Natural killer cell (primary cell): ENCODE measurements at regions not wholly inside any gene's neighbourhood (a gene's known extent, or its start where the extent isn't known, plus 50 kb on each side); places are given as distances from the start of the nearest gene placed in this dataset.

ENCODE experiments used
- ATAC-seq, 3 donors: fragments of 150-1000 bp in 2 of 3; fragments of 200-7000 bp in 1 of 3; cut with Tn5 transposase; 1 replicate in 1 of 3; 2 replicates in 2 of 3; pipeline ENCODE4 v1.10.0; 2021; ENCODE audit warnings: mild to moderate bottlenecking in 2 of 3, moderate library complexity in 2 of 3
- DNase-seq, 2 donors: peaks; one replicate each; pipeline versions ENCODE4 v3.0.0 to v3.0.0-alpha.2; 2013 to 2021; ENCODE audit warnings: mixed read lengths in 1 of 2
- H3K27ac ChIP-seq: one replicate; pipeline ENCODE4 v1.5.1; 2013; ENCODE audit warnings: mild to moderate bottlenecking, low read length
- H3K27me3 ChIP-seq: one replicate; pipeline ENCODE4 v1.6.1; 2013; ENCODE audit warnings: low read length; ENCODE audit not compliant: control insufficient read depth, insufficient read depth
- H3K36me3 ChIP-seq: one replicate; pipeline ENCODE4 v1.6.1; 2013; ENCODE audit warnings: low read length; ENCODE audit not compliant: control insufficient read depth, insufficient read depth
- H3K4me1 ChIP-seq: one replicate; pipeline ENCODE4 v1.6.1; 2013; ENCODE audit warnings: low read length; ENCODE audit not compliant: control insufficient read depth, insufficient read depth
- H3K4me3 ChIP-seq: one replicate; pipeline ENCODE4 v1.5.1; 2013; ENCODE audit warnings: low read length
- H3K9me3 ChIP-seq: one replicate; pipeline ENCODE4 v1.6.1; 2013; ENCODE audit warnings: low read length; ENCODE audit not compliant: control insufficient read depth, insufficient read depth
- H3K27ac Mint-ChIP-seq, 2 donors: one replicate each; pipeline ENCODE4 v1.8.0; 2022; ENCODE audit warnings: mild to moderate bottlenecking in 2 of 2, mixed read lengths in 2 of 2, moderate library complexity in 1 of 2
- H3K27me3 Mint-ChIP-seq, 2 donors: one replicate each; pipeline ENCODE4 v1.8.0; 2022; ENCODE audit warnings: low read depth in 2 of 2, mixed read lengths in 2 of 2
- H3K36me3 Mint-ChIP-seq: one replicate; pipeline ENCODE4 v1.8.0; 2022; ENCODE audit warnings: mixed read lengths
- H3K4me1 Mint-ChIP-seq, 2 donors: one replicate each; pipeline ENCODE4 v1.8.0; 2022; ENCODE audit warnings: mixed read lengths in 2 of 2
- H3K4me3 Mint-ChIP-seq: one replicate; pipeline ENCODE4 v1.8.0; 2022; ENCODE audit warnings: mild to moderate bottlenecking, moderate library complexity, mixed read lengths
- H3K9me3 Mint-ChIP-seq, 2 donors: one replicate each; pipeline ENCODE4 v1.8.0; 2022; ENCODE audit warnings: mixed read lengths in 2 of 2
- WGBS: methylation state at CpG from one replicate; pipeline ENCODE4 v1.1.7; 2013; ENCODE audit warnings: missing lambda C conversion rate; ENCODE audit not compliant: insufficient coverage; 5-methylcytosine and 5-hydroxymethylcytosine counted together
- intact Hi-C: fragments of 100-400 bp; cut with micrococcal nuclease; formaldehyde crosslinking; loops from one replicate; pipeline ENCODE4 v1.14.2; 2022
- TF ChIP-seq, protein P1 (sequence below): fragments of 200-600 bp; IDR thresholded peaks from one replicate; pipeline ENCODE4 v1.8.0; 2022; ENCODE audit warnings: antibody characterized with exemption

GRCh38 chr18:42563995-42564394 is 551.5 kb downstream of the RIT2 start:
- Mint-ChIP-seq H3K4me1 (no peaks in the 10 kb centered on the region), H3K4me3 (no peak overlapping the region), H3K27me3 (no peaks in the 10 kb centered on the region), H3K27ac (no peak overlapping the region), H3K36me3 (no peaks in the 10 kb centered on the region), H3K9me3 (peaks cover 5 to 6% of the 10 kb centered on the region in 2 donors)
- Histone ChIP-seq H3K9me3 (no peaks in the 10 kb centered on the region), H3K4me1 (no peaks in the 10 kb centered on the region), H3K27ac (no peak overlapping the region), H3K36me3 (no peaks in the 10 kb centered on the region), H3K27me3 (no peaks in the 10 kb centered on the region), H3K4me3 (no peak overlapping the region)
- intact Hi-C loops: no loop called here
- 80% methylated on average over 3 of the region's 3 CpGs for WGBS
- TF ChIP-seq, protein P1, sequence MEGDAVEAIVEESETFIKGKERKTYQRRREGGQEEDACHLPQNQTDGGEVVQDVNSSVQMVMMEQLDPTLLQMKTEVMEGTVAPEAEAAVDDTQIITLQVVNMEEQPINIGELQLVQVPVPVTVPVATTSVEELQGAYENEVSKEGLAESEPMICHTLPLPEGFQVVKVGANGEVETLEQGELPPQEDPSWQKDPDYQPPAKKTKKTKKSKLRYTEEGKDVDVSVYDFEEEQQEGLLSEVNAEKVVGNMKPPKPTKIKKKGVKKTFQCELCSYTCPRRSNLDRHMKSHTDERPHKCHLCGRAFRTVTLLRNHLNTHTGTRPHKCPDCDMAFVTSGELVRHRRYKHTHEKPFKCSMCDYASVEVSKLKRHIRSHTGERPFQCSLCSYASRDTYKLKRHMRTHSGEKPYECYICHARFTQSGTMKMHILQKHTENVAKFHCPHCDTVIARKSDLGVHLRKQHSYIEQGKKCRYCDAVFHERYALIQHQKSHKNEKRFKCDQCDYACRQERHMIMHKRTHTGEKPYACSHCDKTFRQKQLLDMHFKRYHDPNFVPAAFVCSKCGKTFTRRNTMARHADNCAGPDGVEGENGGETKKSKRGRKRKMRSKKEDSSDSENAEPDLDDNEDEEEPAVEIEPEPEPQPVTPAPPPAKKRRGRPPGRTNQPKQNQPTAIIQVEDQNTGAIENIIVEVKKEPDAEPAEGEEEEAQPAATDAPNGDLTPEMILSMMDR: no peak
- DNase-seq: no peak
- no peak for ATAC-seq

DNA sequence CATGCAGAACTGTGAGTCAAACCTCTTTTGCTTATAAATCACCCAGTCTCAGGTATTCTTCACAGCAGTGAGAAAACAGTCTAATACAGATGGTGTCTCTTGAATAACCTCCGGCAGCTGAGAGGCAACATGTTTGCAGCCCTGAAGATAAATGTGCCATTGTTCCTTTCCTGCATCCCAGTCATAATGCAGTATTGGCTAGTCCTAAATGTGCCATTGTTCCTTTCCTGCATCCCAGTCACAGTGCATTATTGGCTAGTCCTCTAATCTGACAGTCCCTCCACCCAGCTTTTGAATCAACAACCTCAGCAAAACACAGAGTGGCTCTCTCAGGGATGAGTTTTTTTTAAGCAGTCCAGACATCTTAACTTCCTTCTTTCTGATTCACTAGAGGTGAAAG is 550.7 kb downstream of the RIT2 start:
- Histone ChIP-seq H3K27ac (no peak overlapping the region), H3K4me1 (no peaks in the 10 kb centered on the region), H3K4me3 (no peak overlapping the region), H3K27me3 (no peaks in the 10 kb centered on the region), H3K9me3 (no peaks in the 10 kb centered on the region), H3K36me3 (no peaks in the 10 kb centered on the region)
- TF ChIP-seq, protein P1: no peak
- no peaks in the 10 kb centered on the region for H3K36me3 Mint-ChIP-seq
- 64% methylated on average over 1 of the region's 1 CpG for WGBS
- DNase-seq (no peak), ATAC-seq (no peak)
- no peaks in the 10 kb centered on the region for H3K27me3 Mint-ChIP-seq
- no peaks in the 10 kb centered on the region for H3K4me1 Mint-ChIP-seq
- H3K4me3 Mint-ChIP-seq: no peak overlapping the region
- no peak overlapping the region for H3K27ac Mint-ChIP-seq
- H3K9me3 Mint-ChIP-seq: peaks cover 5 to 6% of the 10 kb centered on the region in 2 donors
- intact Hi-C loops: no loop called here

DNA sequence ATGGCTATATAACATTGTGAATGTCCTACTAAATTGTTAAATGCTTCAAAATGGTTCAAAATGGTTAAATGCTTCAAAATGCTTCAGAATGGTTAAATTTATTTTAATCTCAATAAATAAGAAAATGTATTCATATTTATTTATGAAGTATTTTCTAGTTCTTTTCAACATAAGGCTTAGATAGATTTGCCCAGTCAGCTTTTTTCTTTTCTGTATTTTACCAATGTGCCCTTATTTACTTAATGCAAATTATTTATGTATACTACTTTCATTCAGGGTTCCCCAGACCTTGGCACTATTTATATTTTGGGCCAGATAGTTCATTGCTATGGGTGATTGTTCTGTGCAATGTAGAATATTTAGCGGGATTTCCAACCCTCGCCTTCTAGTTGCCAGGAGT is 546.7 kb downstream of the RIT2 start:
- H3K4me3 ChIP-seq: no peak overlapping the region
- no peaks in the 10 kb centered on the region for H3K4me1 ChIP-seq
- Mint-ChIP-seq H3K4me1 (no peaks in the 10 kb centered on the region), H3K36me3 (no peaks in the 10 kb centered on the region), H3K27me3 (no peaks in the 10 kb centered on the region), H3K9me3 (peaks cover 2 to 4% of the 10 kb centered on the region in 2 donors), H3K27ac (no peak overlapping the region), H3K4me3 (no peak overlapping the region)
- no peaks in the 10 kb centered on the region for H3K36me3 ChIP-seq
- ATAC-seq (no peak), DNase-seq (no peak)
- 91% methylated on average over 2 of the region's 2 CpGs for WGBS
- no peaks in the 10 kb centered on the region for H3K27me3 ChIP-seq
- H3K9me3 ChIP-seq: no peaks in the 10 kb centered on the region
- TF ChIP-seq, protein P1: no peak
- intact Hi-C loops: no loop called here
- no peak overlapping the region for H3K27ac ChIP-seq

- H3K9me3 ChIP-seq: no peaks in the 10 kb centered on the region
- Mint-ChIP-seq H3K4me1 (no peaks in the 10 kb centered on the region), H3K4me3 (no peak overlapping the region), H3K27ac (no peak overlapping the region), H3K36me3 (no peaks in the 10 kb centered on the region), H3K9me3 (peaks cover 0 to 7% of the 10 kb centered on the region in 2 donors), H3K27me3 (no peaks in the 10 kb centered on the region)
- DNase-seq (no peak), ATAC-seq (no peak)
- no peaks in the 10 kb centered on the region for H3K4me1 ChIP-seq
- H3K36me3 ChIP-seq: no peaks in the 10 kb centered on the region
- H3K4me3 ChIP-seq: no peak overlapping the region
- H3K27me3 ChIP-seq: no peaks in the 10 kb centered on the region
- intact Hi-C loops: no loop called here
- WGBS: 83% methylated on average over 4 of the region's 4 CpGs
- TF ChIP-seq, protein P1: no peak
- H3K27ac ChIP-seq: no peak overlapping the region
These were observed 540.6 kb downstream of the RIT2 start for GRCh38 chr18:42574871-42575270.
